ENCODE measurements at regions not wholly inside any gene's neighbourhood (a gene's known extent, or its start where the extent isn't known, plus 50 kb on each side); places are given as distances from the start of the nearest gene placed in this dataset.

DNA sequence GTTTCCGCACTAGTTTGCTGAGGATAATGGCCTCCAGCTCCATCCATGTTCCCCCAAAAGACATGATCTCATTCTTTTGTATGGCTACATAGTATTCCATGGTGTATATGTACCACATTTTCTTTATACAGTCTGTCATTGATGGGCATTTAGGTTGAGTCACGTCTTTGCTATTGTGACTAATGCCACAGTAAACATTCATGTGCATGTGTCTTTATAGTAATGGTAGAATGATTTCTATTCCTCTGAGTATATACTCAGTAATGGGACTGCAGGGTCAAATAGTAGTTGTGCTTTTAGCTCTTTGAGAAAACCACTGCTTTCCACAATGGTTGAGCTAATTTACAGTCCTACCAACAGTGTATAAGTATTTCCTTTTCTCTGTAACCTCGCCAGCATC lies 78.3 kb upstream of the BCL9 start:
- TF ChIP-seq, protein P1, sequence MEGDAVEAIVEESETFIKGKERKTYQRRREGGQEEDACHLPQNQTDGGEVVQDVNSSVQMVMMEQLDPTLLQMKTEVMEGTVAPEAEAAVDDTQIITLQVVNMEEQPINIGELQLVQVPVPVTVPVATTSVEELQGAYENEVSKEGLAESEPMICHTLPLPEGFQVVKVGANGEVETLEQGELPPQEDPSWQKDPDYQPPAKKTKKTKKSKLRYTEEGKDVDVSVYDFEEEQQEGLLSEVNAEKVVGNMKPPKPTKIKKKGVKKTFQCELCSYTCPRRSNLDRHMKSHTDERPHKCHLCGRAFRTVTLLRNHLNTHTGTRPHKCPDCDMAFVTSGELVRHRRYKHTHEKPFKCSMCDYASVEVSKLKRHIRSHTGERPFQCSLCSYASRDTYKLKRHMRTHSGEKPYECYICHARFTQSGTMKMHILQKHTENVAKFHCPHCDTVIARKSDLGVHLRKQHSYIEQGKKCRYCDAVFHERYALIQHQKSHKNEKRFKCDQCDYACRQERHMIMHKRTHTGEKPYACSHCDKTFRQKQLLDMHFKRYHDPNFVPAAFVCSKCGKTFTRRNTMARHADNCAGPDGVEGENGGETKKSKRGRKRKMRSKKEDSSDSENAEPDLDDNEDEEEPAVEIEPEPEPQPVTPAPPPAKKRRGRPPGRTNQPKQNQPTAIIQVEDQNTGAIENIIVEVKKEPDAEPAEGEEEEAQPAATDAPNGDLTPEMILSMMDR (conservative IDR thresholded peaks at IDR 0.05; ENCODE audit: low read depth, low read length): no peak
- TF ChIP-seq EZH2phosphoT487 (IDR thresholded peaks at IDR 0.05; ENCODE audit: borderline replicate concordance, low read length): no peak
